Neural progenitor cell (in vitro differentiated cells): ENCODE measurements at regions not wholly inside any gene's neighbourhood (a gene's known extent, or its start where the extent isn't known, plus 50 kb on each side); places are given as distances from the start of the nearest gene placed in this dataset.

ENCODE experiments used
- DNase-seq: peaks from one replicate; pipeline ENCODE4 v3.0.0-alpha.2; 2016; ENCODE audit warnings: low spot score
- H2AFZ ChIP-seq: fragments of 200-600 bp; sonication (generic); replicated peaks from 2 replicates; pipeline ENCODE4 v1.6.1; 2016; ENCODE audit warnings: antibody characterized with exemption
- H3F3A ChIP-seq: fragments of 200-600 bp; sonication (generic); 2 replicates; pipeline ENCODE4 v1.6.1; 2016; ENCODE audit warnings: antibody characterized with exemption, low read depth
- H3K27ac ChIP-seq: fragments of 200-600 bp; sonication (generic); 2 replicates; pipeline ENCODE4 v1.5.1; 2016; ENCODE audit warnings: mild to moderate bottlenecking
- H3K27me3 ChIP-seq: fragments of 200-600 bp; sonication (generic); 2 replicates; pipeline ENCODE4 v1.6.1; 2016; ENCODE audit warnings: mild to moderate bottlenecking, moderate library complexity
- H3K36me3 ChIP-seq: fragments of 200-600 bp; sonication (generic); 2 replicates; pipeline ENCODE4 v1.5.1; 2016
- H3K4me1 ChIP-seq: fragments of 200-600 bp; sonication (generic); 2 replicates; pipeline ENCODE4 v1.6.1; 2016; ENCODE audit warnings: mixed run types
- H3K4me2 ChIP-seq: fragments of 200-600 bp; sonication (generic); 2 replicates; pipeline ENCODE4 v1.6.1; 2016
- H3K4me3 ChIP-seq: fragments of 200-600 bp; sonication (generic); 2 replicates; pipeline ENCODE4 v1.5.1; 2016
- H3K79me2 ChIP-seq: fragments of 200-600 bp; sonication (generic); 2 replicates; pipeline ENCODE4 v1.6.1; 2016; ENCODE audit warnings: low read depth
- H3K9ac ChIP-seq: fragments of 200-600 bp; sonication (generic); 2 replicates; pipeline ENCODE4 v1.6.1; 2016
- H3K9me3 ChIP-seq: fragments of 200-600 bp; sonication (generic); 2 replicates; pipeline ENCODE4 v1.5.1; 2016; ENCODE audit warnings: low read depth
- H4K20me1 ChIP-seq: fragments of 200-600 bp; sonication (generic); 2 replicates; pipeline ENCODE4 v1.6.1; 2016; ENCODE audit warnings: low read depth
- H3K27ac Mint-ChIP-seq: 3 replicates; pipeline ENCODE4 v1.8.0; 2021; ENCODE audit warnings: mixed read lengths
- H3K27me3 Mint-ChIP-seq: 2 replicates; pipeline ENCODE4 v1.8.0; 2022; ENCODE audit warnings: low read depth, mild to moderate bottlenecking, inconsistent platforms, moderate library complexity, mixed read lengths; ENCODE audit not compliant: insufficient read depth
- H3K36me3 Mint-ChIP-seq: 3 replicates; pipeline ENCODE4 v1.8.0; 2021; ENCODE audit warnings: mixed read lengths
- H3K4me1 Mint-ChIP-seq: 3 replicates; pipeline ENCODE4 v1.8.0; 2021; ENCODE audit warnings: mixed read lengths
- H3K4me3 Mint-ChIP-seq: 3 replicates; pipeline ENCODE4 v1.8.0; 2021; ENCODE audit warnings: mild to moderate bottlenecking, moderate library complexity, mixed read lengths
- H3K9me3 Mint-ChIP-seq: 3 replicates; pipeline ENCODE4 v1.8.0; 2020; ENCODE audit warnings: mixed read lengths
- EZH2 ChIP-seq: fragments of 200-600 bp; sonication (generic); IDR thresholded peaks from 2 replicates; pipeline ENCODE4 v1.6.1; 2017; ENCODE audit warnings: antibody characterized with exemption, mild to moderate bottlenecking, moderate library complexity
- EZH2phosphoT487 ChIP-seq: fragments of 200-600 bp; sonication (generic); IDR thresholded peaks from 2 replicates; pipeline ENCODE4 v1.6.1; 2017; ENCODE audit warnings: antibody characterized with exemption
- TF ChIP-seq, protein P1 (sequence below): fragments of 200-600 bp; sonication (generic); IDR thresholded peaks from 2 replicates; pipeline ENCODE4 v1.5.1; 2017; ENCODE audit warnings: antibody characterized with exemption, mild to moderate bottlenecking

DNA sequence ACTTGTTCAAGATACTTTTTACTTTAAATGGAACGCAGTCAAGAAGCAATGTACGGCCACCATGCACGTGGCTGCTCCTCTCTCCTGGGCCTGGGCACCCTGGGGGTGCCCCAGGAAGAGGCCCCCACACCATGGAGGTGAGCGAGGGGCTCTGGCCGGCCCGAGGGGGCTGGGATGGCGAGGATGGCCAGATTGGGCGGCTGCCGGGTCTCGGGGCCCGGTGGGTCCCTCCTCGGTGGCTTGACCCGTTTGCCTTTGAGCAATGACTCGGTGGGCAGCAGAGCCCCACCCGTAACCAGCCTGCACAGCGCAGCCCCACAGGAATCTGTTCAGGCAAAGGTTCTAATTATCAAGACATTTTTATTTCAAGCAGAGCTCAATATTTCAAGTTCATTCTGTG, 167.4 kb downstream of the BRD1 start:
- H3K4me1 Mint-ChIP-seq, result peaks cover 13% of the 10 kb centered on the region
- no peaks in the 10 kb centered on the region for H3K27me3 ChIP-seq
- H3K36me3 Mint-ChIP-seq, result no peaks in the 10 kb centered on the region
- no peaks in the 10 kb centered on the region for H3F3A ChIP-seq
- TF ChIP-seq, protein P1, sequence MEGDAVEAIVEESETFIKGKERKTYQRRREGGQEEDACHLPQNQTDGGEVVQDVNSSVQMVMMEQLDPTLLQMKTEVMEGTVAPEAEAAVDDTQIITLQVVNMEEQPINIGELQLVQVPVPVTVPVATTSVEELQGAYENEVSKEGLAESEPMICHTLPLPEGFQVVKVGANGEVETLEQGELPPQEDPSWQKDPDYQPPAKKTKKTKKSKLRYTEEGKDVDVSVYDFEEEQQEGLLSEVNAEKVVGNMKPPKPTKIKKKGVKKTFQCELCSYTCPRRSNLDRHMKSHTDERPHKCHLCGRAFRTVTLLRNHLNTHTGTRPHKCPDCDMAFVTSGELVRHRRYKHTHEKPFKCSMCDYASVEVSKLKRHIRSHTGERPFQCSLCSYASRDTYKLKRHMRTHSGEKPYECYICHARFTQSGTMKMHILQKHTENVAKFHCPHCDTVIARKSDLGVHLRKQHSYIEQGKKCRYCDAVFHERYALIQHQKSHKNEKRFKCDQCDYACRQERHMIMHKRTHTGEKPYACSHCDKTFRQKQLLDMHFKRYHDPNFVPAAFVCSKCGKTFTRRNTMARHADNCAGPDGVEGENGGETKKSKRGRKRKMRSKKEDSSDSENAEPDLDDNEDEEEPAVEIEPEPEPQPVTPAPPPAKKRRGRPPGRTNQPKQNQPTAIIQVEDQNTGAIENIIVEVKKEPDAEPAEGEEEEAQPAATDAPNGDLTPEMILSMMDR, result no peak
- no peak for TF ChIP-seq EZH2
- no peak for TF ChIP-seq EZH2phosphoT487
- H2AFZ ChIP-seq, result no peak overlapping the region
- H4K20me1 ChIP-seq, result no peaks in the 10 kb centered on the region
- peaks cover 13% of the 10 kb centered on the region for H3K27me3 Mint-ChIP-seq
- no peak for DNase-seq
- H3K4me3 Mint-ChIP-seq, result no peak overlapping the region
- H3K4me2 ChIP-seq, result no peak overlapping the region
- peaks cover 3% of the 10 kb centered on the region for H3K9me3 Mint-ChIP-seq
- no peak overlapping the region for H3K27ac ChIP-seq
- no peak overlapping the region for H3K4me3 ChIP-seq
- no peaks in the 10 kb centered on the region for H3K79me2 ChIP-seq
- no peaks in the 10 kb centered on the region for H3K9me3 ChIP-seq
- H3K36me3 ChIP-seq, result no peaks in the 10 kb centered on the region
- H3K4me1 ChIP-seq, result peaks cover 11% of the 10 kb centered on the region
- no peak overlapping the region for H3K9ac ChIP-seq
- no peak overlapping the region for H3K27ac Mint-ChIP-seq

DNA sequence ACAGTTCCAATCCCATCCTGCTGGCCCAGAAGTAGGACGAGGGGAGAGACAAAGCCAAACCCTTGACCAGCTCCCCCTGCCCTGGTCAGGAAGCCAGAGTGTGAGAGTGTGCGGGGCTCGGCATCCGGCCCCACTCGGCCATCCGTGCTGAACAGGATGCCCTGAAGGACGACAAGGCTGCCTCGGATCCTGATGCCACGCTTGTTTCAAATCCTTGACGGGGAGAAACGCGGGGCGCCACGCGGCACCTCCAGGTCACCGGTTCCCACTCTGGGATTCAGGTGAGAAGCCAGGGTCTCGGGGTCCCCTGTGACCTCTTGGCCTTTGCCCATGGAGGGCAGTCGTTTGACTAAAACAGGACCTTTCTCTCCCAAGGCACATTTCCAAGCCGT, 167.8 kb downstream of the BRD1 start:
- H3K4me2 ChIP-seq, result no peak overlapping the region
- Mint-ChIP-seq H3K4me1 (peaks cover 11% of the 10 kb centered on the region), H3K9me3 (peaks cover 3% of the 10 kb centered on the region), H3K36me3 (no peaks in the 10 kb centered on the region), H3K27me3 (peaks cover 11% of the 10 kb centered on the region), H3K27ac (no peak overlapping the region), H3K4me3 (no peak overlapping the region)
- no peaks in the 10 kb centered on the region for H3F3A ChIP-seq
- H3K9ac ChIP-seq, result no peak overlapping the region
- TF ChIP-seq, protein P1, result no peak
- TF ChIP-seq EZH2phosphoT487, result no peak
- no peak for TF ChIP-seq EZH2
- no peaks in the 10 kb centered on the region for H3K9me3 ChIP-seq
- no peaks in the 10 kb centered on the region for H3K79me2 ChIP-seq
- H3K27ac ChIP-seq, result no peak overlapping the region
- H3K27me3 ChIP-seq, result no peaks in the 10 kb centered on the region
- DNase-seq, result no peak
- peaks cover 11% of the 10 kb centered on the region for H3K4me1 ChIP-seq
- no peaks in the 10 kb centered on the region for H3K36me3 ChIP-seq
- H3K4me3 ChIP-seq, result no peak overlapping the region
- H2AFZ ChIP-seq, result no peak overlapping the region
- no peaks in the 10 kb centered on the region for H4K20me1 ChIP-seq

DNA sequence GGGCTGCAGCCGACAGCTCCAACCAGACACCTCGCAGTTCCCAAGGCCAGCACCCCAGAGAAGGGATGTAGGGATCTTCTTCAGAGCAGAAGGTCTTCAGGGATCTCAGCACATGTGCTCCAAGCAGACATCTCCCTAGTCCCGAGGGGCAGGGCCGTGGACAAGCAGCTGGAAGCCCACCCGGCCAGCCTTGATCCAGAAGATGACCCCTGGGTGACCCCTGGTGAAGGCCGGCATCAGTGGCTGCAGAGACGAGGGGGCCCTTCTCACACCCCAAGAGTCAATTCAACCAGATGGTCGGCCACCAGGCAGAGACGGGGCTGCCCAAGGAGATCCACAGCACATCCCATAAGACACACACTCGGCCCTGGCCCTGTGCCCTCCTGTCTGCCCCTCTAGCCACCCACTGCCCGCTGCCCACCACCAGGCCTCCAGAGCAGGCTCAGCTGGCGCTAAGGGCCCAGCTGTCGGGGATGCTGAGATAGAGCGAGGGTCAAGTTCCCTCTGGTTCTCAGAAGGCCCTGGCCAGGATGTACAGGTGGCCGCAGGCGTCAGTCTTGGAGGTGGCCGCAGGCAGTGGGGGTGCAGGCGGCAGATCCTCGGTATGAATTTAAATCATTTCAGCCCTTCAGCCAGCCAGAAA, 168.3 kb downstream of the BRD1 start:
- DNase-seq, result no peak
- H3K4me1 Mint-ChIP-seq, result peaks cover 7% of the 10 kb centered on the region

More for the DNA sequence above, 168.3 kb downstream of the BRD1 start:
- no peak for TF ChIP-seq EZH2
- TF ChIP-seq, protein P1, result no peak
- TF ChIP-seq EZH2phosphoT487, result no peak
- Histone ChIP-seq H3K36me3 (no peaks in the 10 kb centered on the region), H3K4me1 (peaks cover 11% of the 10 kb centered on the region), H3K9ac (no peak overlapping the region), H3K4me3 (no peak overlapping the region), H3K27me3 (no peaks in the 10 kb centered on the region), H3K27ac (no peak overlapping the region), H2AFZ (no peak overlapping the region), H3K79me2 (no peaks in the 10 kb centered on the region), H3K4me2 (no peak overlapping the region), H3F3A (no peaks in the 10 kb centered on the region), H3K9me3 (no peaks in the 10 kb centered on the region), H4K20me1 (no peaks in the 10 kb centered on the region)
- Mint-ChIP-seq H3K9me3 (peaks cover 3% of the 10 kb centered on the region), H3K36me3 (no peaks in the 10 kb centered on the region), H3K27me3 (peaks cover 11% of the 10 kb centered on the region), H3K4me3 (no peak overlapping the region), H3K27ac (no peak overlapping the region)
